Pancreas (tissue), 10 donors: ENCODE measurements at regions not wholly inside any gene's neighbourhood (a gene's known extent, or its start where the extent isn't known, plus 50 kb on each side); places are given as distances from the start of the nearest gene placed in this dataset.

Source experiments
- ATAC-seq, 4 donors: fragments of 200-7000 bp; cut with Tn5 transposase; one replicate each; pipeline versions ENCODE4 v1.8.0 to v1.9.1; 2020; ENCODE audit warnings: mild to moderate bottlenecking in 4 of 4, moderate library complexity in 4 of 4
- DNase-seq, 6 donors: peaks; one replicate each; pipeline ENCODE4 v3.0.0-alpha.2; 2020
- FAIRE-seq: peaks from 2 replicates; lab custom pipeline; 2012; peaks lifted over from hg19 to GRCh38; lab: Jason Lieb, UNC
- H3K27ac ChIP-seq, 4 donors: fragments of 200-600 bp; sonication (generic); 1 replicate in 3 of 4; 2 replicates in 1 of 4; pipeline versions ENCODE4 v1.5.0 to v1.8.0; 2020
- H3K27me3 ChIP-seq, 4 donors: fragments of 200-600 bp; one replicate each; pipeline ENCODE4 v1.8.0; 2021
- H3K36me3 ChIP-seq, 3 donors: fragments of 200-600 bp; sonication (generic) in 1 of 3; one replicate each; pipeline versions ENCODE4 v1.5.0 to v1.8.0; 2020 to 2021
- H3K4me1 ChIP-seq, 3 donors: fragments of 200-600 bp; one replicate each; pipeline ENCODE4 v1.8.0; 2021
- H3K4me3 ChIP-seq, 4 donors: fragments of 200-600 bp; sonication (generic) in 2 of 4; one replicate each; pipeline versions ENCODE4 v1.5.0 to v1.8.0; 2020 to 2021
- H3K9me3 ChIP-seq, 4 donors: fragments of 200-600 bp; one replicate each; pipeline ENCODE4 v1.8.0; 2021
- CTCF ChIP-seq, 4 donors: fragments of 200-600 bp; sonication (generic) in 3 of 4; IDR thresholded peaks; one replicate each; pipeline versions ENCODE4 v1.5.0 to v1.8.0; 2021; ENCODE audit warnings: antibody characterized with exemption in 4 of 4
- WGBS, 2 donors: extraction: QIAGEN DNeasy Blood & Tissue Kit; methylation state at CpG; one replicate each; pipeline ENCODE4 v1.1.7; 2013; 5-methylcytosine and 5-hydroxymethylcytosine counted together
- intact Hi-C, 3 donors: fragments of 100-400 bp; cut with DNase I; formaldehyde crosslinking; loops; one replicate each; pipeline versions ENCODE4 v1.11.1 to v1.14.2; 2022
- donor health status: healthy with polysubstance abuse.
- donor health status: DM: no; HTN: no; CAD: no; lungs with moderate emphysema.
- donor health status: DM: no; HTN: no; CAD: no.
- donor health status: control.
- donor health status: control.
- donor health status: Bipolar disorder and iron deficiency.
- donor health status: DM: yes; HTN: yes; CAD: no.
- donor health status: DM: no; HTN: no; CAD: no.
- donor health status: DM: no; HTN: no; CAD: no.
- donor health status: DM: yes; HTN: yes; CAD: no.

GRCh38 chr20:60962367-60963045 is 289.6 kb upstream of the CDH4 start:
- Histone ChIP-seq H3K27me3 (peaks cover 0 to 9% (median 0%) of the 10 kb centered on the region in 4 donors), H3K4me1 (no peaks in the 10 kb centered on the region), H3K36me3 (no peaks in the 10 kb centered on the region), H3K9me3 (no peaks in the 10 kb centered on the region), H3K4me3 (no peak overlapping the region), H3K27ac (no peak overlapping the region)
- intact Hi-C loops = no loop called here
- 46 to 53% methylated on average over 6 of the region's 6 CpGs for WGBS, 2 donors
- no peak for ATAC-seq
- TF ChIP-seq CTCF (IDR thresholded peaks at IDR 0.05) = no peak
- DNase-seq = no peak
- no peak for FAIRE-seq

DNA sequence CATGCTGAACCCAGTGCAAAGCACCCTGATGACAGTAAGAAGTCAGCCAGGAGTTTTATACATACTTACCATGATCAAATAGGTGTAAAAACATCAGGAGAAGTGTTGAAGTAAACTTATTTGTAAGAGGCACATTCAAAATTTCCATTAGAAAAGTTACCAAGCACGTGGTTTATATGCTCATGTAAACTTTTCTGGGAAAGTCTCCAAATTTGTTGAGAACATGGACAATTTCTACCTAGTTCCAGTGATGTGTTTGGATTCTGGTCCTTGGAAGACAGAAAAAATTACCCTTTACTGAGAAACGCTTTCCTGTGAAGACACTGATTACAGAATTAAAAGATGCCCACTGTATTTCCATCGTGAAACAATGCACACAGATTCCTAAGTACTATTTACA is 288.9 kb upstream of the CDH4 start:
- Histone ChIP-seq H3K36me3 (no peaks in the 10 kb centered on the region), H3K27ac (no peak overlapping the region), H3K4me3 (no peak overlapping the region), H3K27me3 (peaks cover 0 to 4% (median 0%) of the 10 kb centered on the region in 4 donors), H3K4me1 (no peaks in the 10 kb centered on the region), H3K9me3 (no peaks in the 10 kb centered on the region)
- no peak for DNase-seq
- WGBS, 2 donors = 19 to 21% methylated on average over 3 of the region's 3 CpGs
- intact Hi-C loops = no loop called here
- ATAC-seq = no peak
- TF ChIP-seq CTCF (IDR thresholded peaks at IDR 0.05) = no peak
- FAIRE-seq = no peak

- WGBS, 2 donors = 73 to 78% methylated on average over 4 of the region's 4 CpGs
- no peaks in the 10 kb centered on the region for H3K4me1 ChIP-seq
- no peak overlapping the region for H3K4me3 ChIP-seq
- intact Hi-C loops = no loop called here
- no peaks in the 10 kb centered on the region for H3K36me3 ChIP-seq
- no peak for FAIRE-seq
- DNase-seq = no peak
- no peak for ATAC-seq
- no peaks in the 10 kb centered on the region for H3K9me3 ChIP-seq
- H3K27ac ChIP-seq = no peak overlapping the region
- TF ChIP-seq CTCF (IDR thresholded peaks at IDR 0.05) = no peak
- no peaks in the 10 kb centered on the region for H3K27me3 ChIP-seq
These were observed 287.1 kb upstream of the CDH4 start for GRCh38 chr20:60964911-60965310.

DNA sequence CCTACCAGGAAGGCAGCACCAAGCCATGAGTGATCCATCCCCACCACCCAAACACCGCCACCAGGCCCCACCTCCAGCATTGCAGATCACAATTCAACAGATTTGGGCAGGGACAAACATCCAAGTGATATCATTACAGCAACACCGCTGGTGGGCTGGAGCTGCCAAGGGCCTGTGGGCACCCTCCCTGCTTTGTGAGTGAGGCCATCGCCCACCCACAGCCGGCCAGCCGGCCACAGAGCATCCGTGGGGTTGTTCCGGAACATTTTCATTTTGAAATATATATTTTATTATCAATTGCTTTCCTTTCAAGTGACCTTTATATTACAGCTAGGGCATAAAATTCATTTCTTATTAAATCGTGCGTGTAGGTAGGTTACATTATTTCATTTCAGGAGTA is 286.0 kb upstream of the CDH4 start:
- TF ChIP-seq CTCF (IDR thresholded peaks at IDR 0.05) = no peak
- Histone ChIP-seq H3K36me3 (no peaks in the 10 kb centered on the region), H3K4me1 (no peaks in the 10 kb centered on the region), H3K27ac (no peak overlapping the region), H3K4me3 (no peak overlapping the region), H3K9me3 (no peaks in the 10 kb centered on the region), H3K27me3 (no peaks in the 10 kb centered on the region)
- intact Hi-C loops = no loop called here
- FAIRE-seq = no peak
- 62 to 70% methylated on average over 9 of the region's 9 CpGs for WGBS, 2 donors
- DNase-seq = no peak
- no peak for ATAC-seq

- Histone ChIP-seq H3K9me3 (no peaks in the 10 kb centered on the region), H3K4me1 (no peaks in the 10 kb centered on the region), H3K4me3 (no peak overlapping the region), H3K27me3 (no peaks in the 10 kb centered on the region), H3K27ac (no peak overlapping the region), H3K36me3 (no peaks in the 10 kb centered on the region)
- FAIRE-seq (no peak), ATAC-seq (no peak), DNase-seq (no peak)
- no peak for TF ChIP-seq CTCF (IDR thresholded peaks at IDR 0.05)
- intact Hi-C loops = no loop called here
- 68 to 71% methylated on average over 19 of the region's 19 CpGs for WGBS, 2 donors
These were observed 285.3 kb upstream of the CDH4 start for GRCh38 chr20:60966766-60967165.
